Loucy (cell line): ENCODE measurements at regions not wholly inside any gene's neighbourhood (a gene's known extent, or its start where the extent isn't known, plus 50 kb on each side); places are given as distances from the start of the nearest gene placed in this dataset.
A peak's percentile ranks its signal among the peaks of the same experiment; 100 is the strongest.

Experiments
- H2AFZ ChIP-seq: fragments of 200-600 bp; sonication (generic); 2 replicates; pipeline ENCODE4 v1.6.0; 2016; ENCODE audit warnings: antibody characterized with exemption, mild to moderate bottlenecking, low read length, moderate library complexity
- H3F3A ChIP-seq: fragments of 200-600 bp; 2 replicates; pipeline ENCODE4 v1.6.0; 2016; ENCODE audit warnings: antibody characterized with exemption, low read depth, mild to moderate bottlenecking
- H3K27me3 ChIP-seq: fragments of 200-600 bp; sonication (generic); 2 replicates; pipeline ENCODE4 v1.6.1; 2014; ENCODE audit warnings: low read length, mild to moderate bottlenecking; ENCODE audit not compliant: insufficient read depth, poor library complexity, severe bottlenecking
- H3K36me3 ChIP-seq: fragments of 200-600 bp; sonication (generic); 2 replicates; pipeline ENCODE4 v1.6.1; 2016; ENCODE audit warnings: low read length; ENCODE audit not compliant: insufficient read depth
- H3K4me1 ChIP-seq: fragments of 200-600 bp; sonication (generic); 2 replicates; pipeline ENCODE4 v1.5.1; 2014; ENCODE audit warnings: low read length, mild to moderate bottlenecking; ENCODE audit not compliant: insufficient read depth, poor library complexity, severe bottlenecking
- H3K4me2 ChIP-seq: fragments of 200-600 bp; sonication (generic); 2 replicates; pipeline ENCODE4 v1.6.0; 2014; ENCODE audit warnings: antibody characterized with exemption, low read length, low read depth, mild to moderate bottlenecking; ENCODE audit not compliant: poor library complexity, severe bottlenecking
- H3K4me3 ChIP-seq: fragments of 200-600 bp; sonication (generic); 2 replicates; pipeline ENCODE4 v1.5.1; 2014; ENCODE audit warnings: low read length, mild to moderate bottlenecking, mixed read lengths; ENCODE audit not compliant: poor library complexity, severe bottlenecking
- H3K79me2 ChIP-seq: fragments of 200-600 bp; sonication (generic); 2 replicates; pipeline ENCODE4 v1.6.1; 2014; ENCODE audit warnings: low read length; ENCODE audit not compliant: insufficient read depth
- H3K9ac ChIP-seq: fragments of 200-600 bp; sonication (generic); 2 replicates; pipeline ENCODE4 v1.6.0; 2014; ENCODE audit warnings: mild to moderate bottlenecking, low read depth, low read length, moderate library complexity; ENCODE audit not compliant: poor library complexity, severe bottlenecking
- H3K9me2 ChIP-seq: fragments of 200-600 bp; sonication (generic); replicated peaks from 2 replicates; pipeline ENCODE4 v1.6.1; 2016; ENCODE audit warnings: low read depth, low read length, mixed read lengths
- H3K9me3 ChIP-seq: fragments of 200-600 bp; sonication (generic); 2 replicates; pipeline ENCODE4 v1.6.1; 2014; ENCODE audit warnings: mild to moderate bottlenecking, antibody characterized with exemption, low read length, low read depth; ENCODE audit not compliant: insufficient read depth
- H4K20me1 ChIP-seq: fragments of 200-600 bp; sonication (generic); 2 replicates; pipeline ENCODE4 v1.6.0; 2014; ENCODE audit warnings: antibody characterized with exemption, low read length, mild to moderate bottlenecking; ENCODE audit not compliant: insufficient read depth, poor library complexity, severe bottlenecking
- CTCF ChIP-seq: fragments of 200-600 bp; sonication (generic); conservative IDR thresholded peaks from 2 replicates; pipeline ENCODE4 v1.5.1; 2014; ENCODE audit warnings: mild to moderate bottlenecking, antibody characterized with exemption, low read length
- EZH2phosphoT487 ChIP-seq: fragments of 200-600 bp; IDR thresholded peaks from 2 replicates; pipeline ENCODE4 v1.6.1; 2018; ENCODE audit warnings: antibody characterized with exemption, mild to moderate bottlenecking, moderate library complexity, borderline replicate concordance

- no peak overlapping the region for H3K4me2 ChIP-seq
- H3K27me3 ChIP-seq = no peaks in the 10 kb centered on the region
- H3K4me1 ChIP-seq = peaks cover 10% of the 10 kb centered on the region
- H3K9ac ChIP-seq = no peak overlapping the region
- H3K9me3 ChIP-seq = no peaks in the 10 kb centered on the region
- H3K36me3 ChIP-seq = no peaks in the 10 kb centered on the region
- H3F3A ChIP-seq = no peaks in the 10 kb centered on the region
- no peaks in the 10 kb centered on the region for H4K20me1 ChIP-seq
- TF ChIP-seq EZH2phosphoT487 (no peak), CTCF (no peak)
- H3K9me2 ChIP-seq = no peaks in the 10 kb centered on the region
- no peak overlapping the region for H3K4me3 ChIP-seq
- H2AFZ ChIP-seq = 0 out of 2 replicates have a peak overlapping the region, but pooled peaks have one; percentile 19
- H3K79me2 ChIP-seq = no peaks in the 10 kb centered on the region
Observed at GRCh38 chr3:151638555-151639417, 94.9 kb upstream of the AADACL2 start.

- no peaks in the 10 kb centered on the region for H3K27me3 ChIP-seq
Observed at GRCh38 chr3:151635905-151636304, 97.8 kb upstream of the AADACL2 start.

GRCh38 chr3:151631946-151632345 is 101.8 kb upstream of the AADACL2 start:
- no peak overlapping the region for H3K9ac ChIP-seq
- H3K4me3 ChIP-seq = no peak overlapping the region
- no peaks in the 10 kb centered on the region for H4K20me1 ChIP-seq
- H3K9me3 ChIP-seq = no peaks in the 10 kb centered on the region
- no peaks in the 10 kb centered on the region for H3F3A ChIP-seq
- H3K4me1 ChIP-seq = no peaks in the 10 kb centered on the region
- no peaks in the 10 kb centered on the region for H3K36me3 ChIP-seq
- TF ChIP-seq CTCF (no peak), EZH2phosphoT487 (no peak)
- H3K79me2 ChIP-seq = no peaks in the 10 kb centered on the region
- H2AFZ ChIP-seq = no peak overlapping the region
- no peak overlapping the region for H3K4me2 ChIP-seq
- no peaks in the 10 kb centered on the region for H3K9me2 ChIP-seq
- H3K27me3 ChIP-seq = no peaks in the 10 kb centered on the region

More at GRCh38 chr3:151635905-151636304, 97.8 kb upstream of the AADACL2 start:
- no peaks in the 10 kb centered on the region for H3K9me2 ChIP-seq
- H3K4me3 ChIP-seq = no peak overlapping the region
- H3K4me2 ChIP-seq = no peak overlapping the region
- H3K79me2 ChIP-seq = no peaks in the 10 kb centered on the region
- TF ChIP-seq CTCF (no peak), EZH2phosphoT487 (no peak)
- H4K20me1 ChIP-seq = no peaks in the 10 kb centered on the region
- H2AFZ ChIP-seq = no peak overlapping the region
- H3K4me1 ChIP-seq = peaks cover 10% of the 10 kb centered on the region
- no peak overlapping the region for H3K9ac ChIP-seq
- H3K9me3 ChIP-seq = no peaks in the 10 kb centered on the region
- H3F3A ChIP-seq = no peaks in the 10 kb centered on the region
- H3K36me3 ChIP-seq = no peaks in the 10 kb centered on the region
